Brain microvascular endothelial cell (primary cell): ENCODE measurements at regions not wholly inside any gene's neighbourhood (a gene's known extent, or its start where the extent isn't known, plus 50 kb on each side); places are given as distances from the start of the nearest gene placed in this dataset.

ENCODE experiments used
- DNase-seq: peaks from one replicate; pipeline ENCODE4 v3.0.0-alpha.2; 2020
- H3K27ac ChIP-seq: fragments of 250-450 bp; sonication (Bioruptor Pico); 2 replicates; pipeline ENCODE4 v1.5.1; 2020; ENCODE audit warnings: mild to moderate bottlenecking, moderate library complexity
- H3K27me3 ChIP-seq: fragments of 250-450 bp; sonication (Bioruptor Pico); replicated peaks from 2 replicates; pipeline ENCODE4 v1.5.1; 2020; ENCODE audit warnings: mild to moderate bottlenecking
- H3K36me3 ChIP-seq: fragments of 250-450 bp; sonication (Bioruptor Pico); replicated peaks from 2 replicates; pipeline ENCODE4 v1.5.1; 2020; ENCODE audit warnings: mild to moderate bottlenecking
- H3K4me3 ChIP-seq: 2 replicates; pipeline ENCODE4 v1.5.1; 2011; ENCODE audit warnings: low read depth, mild to moderate bottlenecking, control low read depth, low read length, moderate library complexity
- in situ Hi-C: cut with HindIII; loops from 2 replicates; pipeline ENCODE4 v1.10.0; 2017; ENCODE audit warnings: low sequenced_read_pairs, low pct_ligation_motif_present
- TF ChIP-seq, protein P1 (sequence below): IDR thresholded peaks from 2 replicates; pipeline ENCODE4 v1.5.1; 2011; ENCODE audit warnings: low read depth, mild to moderate bottlenecking, moderate library complexity, low read length, control low read depth, inconsistent platforms; ENCODE audit errors: missing control alignments

DNA sequence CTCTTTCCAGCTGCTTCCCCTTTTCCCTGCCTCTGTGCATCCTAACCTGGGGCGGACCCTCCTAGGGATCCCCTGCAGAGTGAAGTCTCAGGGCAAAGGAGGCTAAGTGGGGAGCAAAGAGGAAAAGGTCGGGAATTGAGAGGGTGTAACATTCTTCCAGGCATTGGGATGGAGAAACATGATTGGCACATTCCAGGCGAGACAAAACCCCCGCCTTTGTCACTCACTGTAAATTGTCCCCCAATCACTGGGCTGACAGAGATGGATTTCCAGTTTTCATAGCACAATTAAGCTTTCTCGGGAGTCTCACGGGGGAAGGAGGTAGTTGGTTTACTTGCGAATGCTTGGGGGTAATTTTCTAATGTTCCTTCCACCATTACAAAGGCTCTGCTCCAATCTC, 74.9 kb downstream of the MIAT start:
- Histone ChIP-seq H3K27ac (no peak overlapping the region), H3K36me3 (no peaks in the 10 kb centered on the region), H3K4me3 (no peak overlapping the region), H3K27me3 (no peaks in the 10 kb centered on the region)
- in situ Hi-C loops, result no loop called here
- DNase-seq, result no peak
- TF ChIP-seq, protein P1, sequence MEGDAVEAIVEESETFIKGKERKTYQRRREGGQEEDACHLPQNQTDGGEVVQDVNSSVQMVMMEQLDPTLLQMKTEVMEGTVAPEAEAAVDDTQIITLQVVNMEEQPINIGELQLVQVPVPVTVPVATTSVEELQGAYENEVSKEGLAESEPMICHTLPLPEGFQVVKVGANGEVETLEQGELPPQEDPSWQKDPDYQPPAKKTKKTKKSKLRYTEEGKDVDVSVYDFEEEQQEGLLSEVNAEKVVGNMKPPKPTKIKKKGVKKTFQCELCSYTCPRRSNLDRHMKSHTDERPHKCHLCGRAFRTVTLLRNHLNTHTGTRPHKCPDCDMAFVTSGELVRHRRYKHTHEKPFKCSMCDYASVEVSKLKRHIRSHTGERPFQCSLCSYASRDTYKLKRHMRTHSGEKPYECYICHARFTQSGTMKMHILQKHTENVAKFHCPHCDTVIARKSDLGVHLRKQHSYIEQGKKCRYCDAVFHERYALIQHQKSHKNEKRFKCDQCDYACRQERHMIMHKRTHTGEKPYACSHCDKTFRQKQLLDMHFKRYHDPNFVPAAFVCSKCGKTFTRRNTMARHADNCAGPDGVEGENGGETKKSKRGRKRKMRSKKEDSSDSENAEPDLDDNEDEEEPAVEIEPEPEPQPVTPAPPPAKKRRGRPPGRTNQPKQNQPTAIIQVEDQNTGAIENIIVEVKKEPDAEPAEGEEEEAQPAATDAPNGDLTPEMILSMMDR, result no peak

DNA sequence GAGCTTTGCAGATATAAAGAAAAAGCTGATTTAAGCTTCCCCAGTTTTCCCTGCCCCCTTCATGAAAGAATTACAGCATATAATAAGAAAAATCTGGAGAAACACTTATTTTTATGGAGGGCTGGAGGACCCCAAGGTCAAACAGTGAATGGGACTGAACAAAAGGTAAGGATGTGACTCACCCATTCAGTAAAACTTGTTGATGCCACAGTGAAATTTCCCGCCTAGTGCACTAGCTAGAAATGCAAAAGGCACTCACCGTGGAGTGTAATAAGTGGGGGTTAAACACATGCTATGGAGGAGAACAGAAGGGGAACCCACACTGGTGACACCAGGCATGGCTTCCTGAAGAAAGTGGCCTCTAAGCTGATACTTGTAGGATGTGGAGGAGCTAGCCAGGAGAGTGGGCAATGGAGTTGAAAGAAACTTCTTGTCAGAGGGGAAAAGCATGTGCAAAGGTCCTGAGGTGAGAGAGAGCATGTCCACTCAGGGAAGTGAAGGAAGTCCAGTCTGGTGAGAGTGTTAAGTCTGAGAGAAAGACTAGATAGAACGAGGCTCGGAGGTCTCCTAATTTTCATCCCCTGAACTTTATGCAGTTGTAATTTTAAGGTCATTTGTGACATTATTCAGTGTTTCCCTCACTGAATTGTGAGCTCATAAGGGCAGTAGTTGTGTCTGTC, 77.1 kb downstream of the MIAT start:
- Histone ChIP-seq H3K36me3 (no peaks in the 10 kb centered on the region), H3K4me3 (no peak overlapping the region), H3K27me3 (no peaks in the 10 kb centered on the region), H3K27ac (no peak overlapping the region)
- no peak for DNase-seq
- in situ Hi-C loops, result no loop called here
- TF ChIP-seq, protein P1, result no peak

DNA sequence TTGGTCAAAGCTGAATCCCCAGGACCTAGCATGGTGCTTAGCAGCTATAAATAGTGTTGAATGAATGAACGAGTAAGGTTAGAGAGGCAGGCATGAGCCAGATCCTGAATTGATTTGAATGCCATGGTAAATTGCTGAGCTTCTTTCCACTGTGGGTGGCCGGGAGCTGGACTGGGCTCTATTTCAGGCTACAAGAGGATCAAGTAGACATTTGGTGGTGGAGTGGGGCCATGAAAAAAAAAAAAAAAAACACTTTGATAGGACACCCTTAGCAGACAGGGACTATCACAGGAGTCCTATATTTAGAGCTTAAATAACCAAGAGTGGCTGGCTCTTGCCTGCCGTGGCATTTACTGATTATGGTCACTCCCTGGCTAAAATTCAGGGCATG, 77.6 kb downstream of the MIAT start:
- Histone ChIP-seq H3K27ac (no peak overlapping the region), H3K36me3 (no peaks in the 10 kb centered on the region), H3K4me3 (no peak overlapping the region), H3K27me3 (no peaks in the 10 kb centered on the region)
- DNase-seq, result no peak
- TF ChIP-seq, protein P1, result no peak
- in situ Hi-C loops, result no loop called here

DNA sequence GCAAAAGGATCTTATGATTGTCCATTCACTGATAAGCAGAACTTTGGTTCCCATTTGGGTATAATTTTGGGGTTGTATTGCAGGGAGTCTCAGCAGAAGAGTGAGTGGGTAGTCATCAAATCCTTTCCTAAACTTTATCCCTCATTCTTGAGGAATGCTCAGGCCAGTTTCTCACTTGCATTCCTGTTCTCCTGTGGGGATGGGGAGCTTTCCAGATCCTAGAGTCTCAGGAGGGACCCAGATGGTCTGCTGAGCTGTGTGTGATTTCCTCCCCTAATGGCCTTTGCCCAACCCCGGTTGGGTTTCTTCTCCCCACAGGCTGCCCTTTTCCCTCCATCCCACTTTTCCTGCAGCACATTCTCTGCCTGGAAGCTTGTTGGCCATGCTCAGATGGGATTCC, 79.9 kb downstream of the MIAT start:
- TF ChIP-seq, protein P1, result no peak
- DNase-seq, result no peak
- Histone ChIP-seq H3K4me3 (no peak overlapping the region), H3K27me3 (no peaks in the 10 kb centered on the region), H3K36me3 (no peaks in the 10 kb centered on the region), H3K27ac (no peak overlapping the region)
- in situ Hi-C loops, result no loop called here

DNA sequence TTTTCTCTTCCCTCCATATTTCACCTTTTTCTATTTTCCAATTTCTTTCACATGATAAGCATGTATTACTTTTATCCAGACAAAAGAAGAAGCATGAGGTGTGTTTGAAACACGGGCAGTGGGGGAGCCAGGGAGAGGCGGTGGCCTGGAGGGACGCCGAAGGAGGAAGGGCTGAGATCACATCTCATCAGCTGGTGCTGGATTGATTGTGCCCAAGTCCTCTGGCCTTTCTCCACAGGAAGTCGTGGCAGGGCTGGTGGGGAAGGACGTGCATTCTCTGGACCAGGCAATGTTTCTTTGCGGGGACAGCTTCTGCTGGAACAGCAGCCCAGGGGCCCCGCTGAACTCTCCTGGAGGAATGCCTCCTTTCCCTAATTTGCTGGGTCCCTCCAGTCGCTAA, 82.9 kb downstream of the MIAT start:
- Histone ChIP-seq H3K27ac (no peak overlapping the region), H3K4me3 (no peak overlapping the region), H3K27me3 (no peaks in the 10 kb centered on the region), H3K36me3 (no peaks in the 10 kb centered on the region)
- in situ Hi-C loops, result no loop called here
- DNase-seq, result no peak
- TF ChIP-seq, protein P1, result no peak

DNA sequence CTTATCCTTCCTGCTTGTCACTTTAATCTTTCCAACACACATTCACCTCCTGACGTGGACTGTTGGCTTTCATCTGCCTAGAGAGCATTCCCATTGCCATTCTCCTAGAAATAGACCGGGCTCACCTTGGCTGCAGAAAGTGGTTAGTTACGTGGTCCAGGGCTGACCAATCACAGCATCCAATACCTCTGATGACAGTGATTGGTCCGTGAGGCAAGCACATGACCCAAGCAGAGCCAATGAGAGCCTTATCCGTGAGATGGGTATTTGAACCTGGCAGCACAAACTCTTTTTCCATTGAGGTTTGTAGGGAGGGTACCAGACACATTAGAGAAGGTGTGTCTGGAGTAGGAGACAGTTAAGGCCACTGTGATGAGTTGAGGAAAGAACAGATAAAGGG, 85.8 kb downstream of the MIAT start:
- Histone ChIP-seq H3K27ac (no peak overlapping the region), H3K4me3 (no peak overlapping the region), H3K27me3 (no peaks in the 10 kb centered on the region), H3K36me3 (no peaks in the 10 kb centered on the region)
- in situ Hi-C loops, result no loop called here
- DNase-seq, result no peak
- TF ChIP-seq, protein P1, result no peak
